ENCODE measurements at regions not wholly inside any gene's neighbourhood (a gene's known extent, or its start where the extent isn't known, plus 50 kb on each side); places are given as distances from the start of the nearest gene placed in this dataset.

DNA sequence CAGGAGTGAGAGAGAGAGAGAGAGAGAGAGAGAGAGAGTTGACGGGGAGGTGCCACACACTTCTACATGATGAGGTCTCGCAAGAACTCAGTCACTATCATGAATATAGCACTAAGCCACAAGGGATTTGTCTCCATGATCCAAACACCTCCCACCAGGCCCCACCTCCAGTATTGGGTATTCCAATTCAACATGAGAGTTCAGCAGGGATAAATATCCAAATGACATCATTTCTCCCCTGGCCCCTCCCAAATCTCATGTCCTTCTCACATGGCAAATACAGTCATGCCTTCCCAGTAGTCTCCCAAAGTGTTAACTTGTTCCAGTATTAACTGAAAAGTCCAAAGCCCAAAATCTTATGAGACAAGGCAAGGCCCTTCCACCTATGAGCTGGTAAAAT is 330.7 kb downstream of the CDH26 start:
- ATAC-seq, result no peak

DNA sequence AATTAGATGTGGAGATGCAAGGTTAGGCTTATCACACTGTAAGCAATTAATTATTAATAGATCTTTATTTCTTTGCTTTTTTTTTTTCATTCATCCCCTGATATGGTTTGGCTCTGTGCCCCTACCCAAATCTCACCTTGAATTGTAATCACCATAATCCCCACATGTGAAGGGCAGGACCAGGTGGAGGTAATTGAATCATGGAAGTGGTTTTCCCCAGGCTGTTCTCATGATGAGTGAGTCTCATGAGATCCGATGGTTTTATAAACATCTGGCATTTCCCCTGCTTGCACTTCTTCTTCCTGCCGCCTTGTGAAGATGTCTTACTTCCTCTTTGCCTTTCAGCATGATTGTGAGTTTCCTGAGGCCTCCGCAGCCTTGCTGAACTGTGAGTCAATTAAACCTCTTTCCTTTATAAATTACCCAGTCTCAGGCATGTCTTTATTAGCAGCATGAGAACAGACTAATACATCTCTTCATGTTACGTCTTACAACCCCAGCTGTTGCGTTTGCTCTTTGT is 333.8 kb downstream of the CDH26 start:
- ATAC-seq, result no peak

DNA sequence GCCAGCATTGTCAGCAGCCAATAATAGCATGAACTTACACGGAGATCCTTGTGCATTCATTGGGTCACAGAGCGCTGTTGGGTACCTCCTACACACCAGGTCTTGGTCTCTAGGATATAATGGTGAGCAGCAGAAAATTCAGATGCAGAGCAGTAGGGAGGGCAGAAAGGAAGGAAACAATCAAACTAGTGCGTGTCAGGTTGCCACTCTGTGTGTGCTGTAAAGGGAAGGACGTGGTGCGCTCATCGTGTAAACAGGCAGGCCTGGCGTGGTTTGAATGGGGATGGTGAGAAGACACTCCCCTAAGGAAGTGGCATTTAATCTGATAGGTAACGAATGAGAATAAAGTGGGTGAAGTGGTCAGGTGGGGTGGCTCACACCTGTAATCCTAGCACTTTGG is 336.4 kb downstream of the CDH26 start:
- no peak for ATAC-seq

DNA sequence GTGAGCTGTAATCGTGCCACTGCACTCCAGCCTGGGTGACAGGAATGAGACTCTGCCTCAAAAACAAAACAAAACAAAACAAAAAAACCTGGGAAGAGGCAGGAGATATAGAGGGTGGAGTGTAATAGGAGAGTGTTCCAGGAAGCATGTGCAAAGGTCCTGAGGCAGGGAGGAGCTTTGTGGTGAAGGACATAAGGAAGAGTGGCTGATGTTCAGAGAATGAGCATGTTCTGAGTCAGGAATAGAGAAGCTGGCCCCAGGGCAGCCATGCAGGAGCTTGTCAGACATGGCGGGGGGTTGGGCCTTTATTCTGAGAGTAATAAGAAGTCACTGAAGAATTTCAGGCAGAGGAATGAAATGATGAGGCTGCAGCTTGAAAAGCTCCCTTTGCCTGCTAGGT is 337.0 kb downstream of the CDH26 start:
- no peak for ATAC-seq

DNA sequence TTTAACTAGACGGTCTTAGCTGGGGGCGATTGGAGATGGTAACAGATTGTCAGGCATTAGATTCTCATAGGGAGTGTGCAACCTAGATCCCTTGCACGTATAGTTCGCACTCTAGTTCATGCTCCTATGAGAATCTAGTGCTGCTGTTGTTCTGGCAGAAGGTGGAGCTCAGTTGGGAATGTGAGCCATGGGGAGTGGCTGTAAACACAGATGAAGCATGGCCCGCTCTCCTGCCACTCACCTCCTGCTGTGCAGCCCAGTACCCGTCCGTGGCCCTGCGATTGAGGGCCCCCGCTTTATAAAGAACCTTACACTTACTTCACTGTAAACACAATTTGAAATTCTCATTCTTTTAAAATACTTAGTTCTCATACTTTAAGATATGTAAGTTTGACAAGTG is 339.4 kb downstream of the CDH26 start:
- ATAC-seq, result no peak

DNA sequence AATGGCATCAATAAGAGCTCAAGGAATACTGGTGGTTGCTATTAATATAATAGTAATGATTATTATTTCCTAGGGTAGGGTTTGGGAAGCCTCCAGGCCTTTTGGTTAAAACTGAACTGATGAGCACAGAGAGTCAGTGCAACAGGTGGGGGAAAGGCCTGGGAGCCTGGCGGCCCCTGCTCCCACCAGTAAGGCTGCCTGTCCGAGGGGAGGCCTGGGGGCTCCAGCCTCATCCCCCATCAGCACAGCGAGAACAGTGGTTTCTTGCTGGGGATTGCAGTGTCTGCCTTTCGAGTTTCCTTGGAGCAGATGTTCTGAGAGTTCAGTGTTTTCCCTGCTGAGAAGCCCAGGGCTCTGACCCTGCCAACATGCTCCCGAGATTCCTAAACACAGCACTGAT is 340.4 kb downstream of the CDH26 start:
- no peak for ATAC-seq

DNA sequence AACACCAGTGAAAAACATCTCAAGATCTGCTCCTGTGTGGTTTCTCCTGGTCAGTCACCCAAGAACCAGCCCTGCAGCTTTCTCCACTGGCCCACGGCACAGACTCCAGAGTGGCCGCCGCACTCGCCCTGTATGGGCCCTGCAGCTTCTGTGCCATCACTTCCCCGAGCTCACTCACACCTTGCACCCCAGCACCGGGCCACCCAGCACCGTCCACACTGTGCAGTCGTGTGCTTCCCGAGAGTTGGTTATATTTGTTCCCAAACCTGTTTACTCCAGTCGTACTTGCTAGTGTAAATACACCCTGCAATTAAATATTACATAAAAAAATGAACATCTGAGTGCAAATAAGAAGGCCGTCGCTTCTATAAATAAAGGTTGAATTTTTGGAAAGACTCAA is 341.7 kb downstream of the CDH26 start:
- no peak for ATAC-seq

DNA sequence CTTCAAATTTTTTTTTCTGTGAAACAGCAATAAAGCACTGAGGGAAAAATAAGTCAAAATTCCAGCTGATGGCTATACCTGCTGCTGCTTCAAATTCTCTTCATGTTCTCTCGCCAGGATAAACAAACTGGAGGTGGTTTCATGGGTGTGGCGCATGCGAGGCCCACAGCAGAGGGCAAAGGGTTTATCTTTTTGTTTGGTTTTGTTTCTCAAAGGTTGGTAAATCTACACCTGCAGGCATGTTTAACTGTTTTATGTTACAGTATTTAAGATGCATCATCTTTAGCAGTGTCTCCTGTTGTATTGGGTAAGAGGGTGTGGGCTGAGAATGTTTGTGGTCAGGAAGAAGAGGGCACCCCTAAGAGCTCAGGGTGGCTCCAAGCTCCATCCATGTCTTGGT is 342.2 kb downstream of the CDH26 start:
- ATAC-seq, result no peak

DNA sequence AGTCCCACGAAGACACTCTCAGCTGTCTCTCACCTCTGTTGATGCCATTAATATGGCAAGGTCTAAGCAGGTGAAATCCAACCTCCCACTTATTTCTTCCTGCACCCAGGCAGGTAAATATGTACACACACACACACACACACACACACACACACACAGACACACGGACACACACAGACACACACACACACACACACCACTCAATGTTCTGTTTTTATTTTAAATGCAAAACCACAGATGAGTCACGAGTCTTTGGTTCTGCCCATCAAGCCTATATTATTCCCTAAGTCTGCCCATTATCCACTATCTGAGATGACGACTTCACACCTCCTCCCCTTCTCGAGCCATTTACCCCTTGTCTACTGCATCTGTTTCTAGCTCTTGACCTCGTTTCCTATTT is 344.7 kb downstream of the CDH26 start:
- ATAC-seq, result no peak

DNA sequence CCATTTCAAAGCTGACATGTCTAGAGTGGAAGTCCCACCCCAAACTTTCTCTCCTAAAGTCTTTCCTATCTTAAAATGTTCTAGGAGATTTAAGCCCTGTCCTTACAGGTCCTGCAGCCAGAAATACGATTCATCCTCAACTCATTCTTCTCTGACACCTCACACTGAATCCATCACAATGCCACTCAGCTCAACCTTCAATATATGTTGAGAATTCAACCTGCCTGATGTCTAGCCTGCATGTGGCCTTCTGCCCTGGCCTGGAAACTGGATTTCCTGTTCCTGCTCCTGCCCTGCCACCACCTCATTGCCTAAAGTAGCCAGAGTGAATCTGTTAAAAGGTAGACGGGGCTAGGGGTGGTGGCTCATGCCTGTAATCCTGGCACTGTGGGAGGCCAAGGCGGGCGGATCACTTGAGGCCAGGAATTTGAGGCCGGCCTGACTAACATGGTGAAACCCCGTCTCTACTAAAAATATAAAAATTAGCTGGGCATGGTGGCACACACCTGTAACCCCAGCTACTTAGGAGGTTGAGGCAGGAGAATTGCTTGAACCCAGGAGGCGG is 345.9 kb downstream of the CDH26 start:
- ATAC-seq, result no peak

DNA sequence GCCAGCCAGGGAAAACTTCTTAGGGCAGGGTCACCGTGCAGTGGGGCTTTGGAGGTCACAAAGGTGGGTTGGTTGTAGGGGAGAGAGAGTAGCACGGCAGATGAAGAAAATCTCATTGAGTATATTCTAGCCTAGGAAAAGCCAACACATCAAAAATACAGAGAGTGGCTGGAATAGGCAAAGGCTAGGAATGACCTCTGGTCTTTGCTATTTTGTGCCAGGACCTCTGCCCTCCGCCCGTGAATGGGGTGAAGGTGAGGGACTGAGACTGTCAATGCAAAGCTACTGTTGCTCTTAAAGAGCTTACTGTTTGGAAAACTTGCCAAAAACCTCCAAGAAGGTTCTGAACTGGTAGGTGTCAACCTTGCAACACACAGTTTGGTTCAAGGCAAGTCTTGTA is 346.7 kb downstream of the CDH26 start:
- no peak for ATAC-seq

DNA sequence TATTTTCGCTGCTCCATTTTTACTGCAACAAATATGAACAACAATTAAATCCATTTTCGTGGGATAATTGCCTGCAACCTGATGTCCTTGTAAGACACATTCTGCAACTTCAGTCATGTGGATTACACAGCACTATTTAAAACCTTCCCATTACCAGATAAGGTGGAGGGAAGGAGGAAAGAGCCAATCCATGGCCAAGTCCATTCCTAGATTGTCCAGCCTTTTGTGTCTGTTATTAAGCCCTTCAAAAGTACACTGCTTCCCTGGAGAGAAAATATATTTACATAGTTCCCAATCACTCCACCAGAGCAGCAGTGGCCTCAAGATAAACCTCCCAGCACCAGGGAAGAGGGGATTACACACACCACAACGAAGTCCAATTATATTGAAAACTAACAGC is 347.9 kb downstream of the CDH26 start:
- no peak for ATAC-seq

DNA sequence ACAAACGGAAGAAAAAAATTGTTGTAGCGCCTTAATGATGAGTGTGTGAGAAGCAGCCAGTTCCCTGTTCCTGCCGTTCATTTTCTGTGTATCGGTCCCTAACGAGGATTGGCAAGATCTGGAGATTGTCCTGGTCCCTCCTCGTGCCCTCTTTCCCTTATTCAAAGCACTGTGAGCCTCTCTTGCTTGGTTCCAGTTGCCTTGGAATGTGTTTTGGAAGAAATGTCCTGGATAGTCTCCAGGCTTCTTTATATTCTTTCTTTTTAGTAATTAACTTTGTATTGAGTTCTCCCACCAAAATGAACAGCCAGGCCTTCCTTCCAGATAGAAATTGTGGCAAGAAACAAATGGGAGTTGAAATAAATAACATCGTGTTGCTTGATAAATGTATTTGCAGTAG is 348.3 kb downstream of the CDH26 start:
- ATAC-seq, result no peak

DNA sequence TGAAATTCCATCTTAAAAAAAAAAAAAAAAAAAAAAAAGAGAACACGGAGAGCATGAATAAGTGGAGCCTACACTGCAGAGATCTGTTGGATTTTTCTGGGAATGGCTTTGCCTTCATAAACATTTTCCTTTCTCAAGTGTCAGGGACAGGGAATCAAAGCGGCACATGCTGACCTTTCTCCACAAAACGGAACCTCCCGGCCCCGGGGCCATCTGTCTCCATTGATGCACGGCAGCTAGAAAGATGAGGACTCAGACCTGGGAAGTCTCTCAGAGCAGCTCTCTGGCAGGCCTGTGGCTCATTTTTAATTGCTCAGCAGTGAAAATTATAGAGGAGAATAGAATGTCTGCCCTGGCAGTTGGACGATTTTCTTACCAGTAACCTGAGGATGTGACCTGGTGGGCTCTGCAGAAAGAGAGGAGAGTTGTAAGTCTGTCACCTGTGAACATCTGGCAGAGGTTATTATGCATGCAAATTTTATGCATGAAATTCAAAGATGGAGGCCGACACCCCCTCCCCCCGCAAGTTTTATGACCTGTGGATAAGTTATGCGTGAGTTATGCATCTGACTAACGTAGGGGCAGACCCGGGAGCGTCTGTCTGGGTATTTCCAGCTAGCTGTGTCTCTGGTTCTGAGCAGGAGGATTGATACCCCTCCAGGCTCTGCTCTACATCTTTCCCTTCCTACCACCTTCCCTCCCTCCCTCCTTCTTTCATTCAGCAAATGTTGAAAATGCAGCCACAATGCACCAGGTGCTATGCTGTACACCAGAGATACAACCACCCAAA is 352.5 kb downstream of the CDH26 start:
- no peak for ATAC-seq

DNA sequence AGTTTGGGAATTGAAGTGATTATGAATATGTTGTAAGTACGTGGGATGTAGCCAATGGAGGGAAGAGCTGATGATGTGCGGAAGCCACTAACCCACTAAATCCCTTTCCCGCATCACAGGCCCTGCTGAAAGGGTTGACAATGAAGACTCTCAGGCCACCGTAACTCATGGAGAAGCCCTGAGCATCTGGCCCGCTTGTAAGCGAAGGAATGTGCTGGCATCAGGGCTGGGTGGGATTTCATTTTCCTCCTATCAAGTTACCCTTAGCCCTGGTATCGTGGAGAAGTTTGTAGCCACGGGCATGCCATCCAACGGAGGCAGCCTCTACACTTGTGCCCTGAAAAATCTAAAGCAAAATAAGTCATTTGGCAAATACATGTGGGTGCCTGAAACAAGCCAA is 355.0 kb downstream of the CDH26 start:
- ATAC-seq, result no peak

DNA sequence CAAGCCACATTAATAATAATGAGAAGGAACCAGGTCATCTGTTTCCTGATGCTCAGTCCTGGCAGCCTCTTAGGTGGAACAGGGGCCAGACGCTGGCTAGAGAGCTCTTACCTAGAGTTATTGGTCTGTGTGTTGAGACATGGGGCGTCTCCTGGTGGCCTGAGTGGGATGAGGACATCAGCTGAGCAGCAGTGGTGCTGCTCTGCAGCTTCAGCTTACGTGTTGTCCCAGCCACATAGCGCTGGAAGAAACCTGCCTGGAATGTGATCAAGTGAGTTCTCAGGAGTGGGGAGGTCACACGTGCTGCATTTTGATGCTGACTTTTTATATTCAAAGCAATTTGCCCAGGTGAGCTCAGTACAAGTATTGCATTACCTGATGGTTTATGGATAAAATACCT is 355.4 kb downstream of the CDH26 start:
- ATAC-seq, result no peak

DNA sequence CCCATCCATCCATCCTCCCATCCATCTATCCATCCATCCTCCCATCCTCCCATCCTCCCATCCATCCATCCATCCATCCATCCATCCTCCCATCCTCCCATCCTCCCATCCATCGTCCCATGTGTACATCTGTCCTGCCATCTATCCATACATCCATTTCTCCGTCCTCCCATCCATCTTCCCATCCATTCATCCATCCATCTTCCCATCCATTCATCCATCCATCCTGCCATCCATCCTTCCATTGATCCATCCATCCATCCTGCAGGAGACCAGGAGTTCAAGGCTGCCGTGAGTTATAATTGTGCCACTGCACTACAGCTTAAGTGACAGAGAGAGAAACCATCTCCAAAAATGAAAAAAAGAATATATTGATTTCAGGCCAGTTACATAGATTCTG is 356.5 kb downstream of the CDH26 start:
- no peak for ATAC-seq

DNA sequence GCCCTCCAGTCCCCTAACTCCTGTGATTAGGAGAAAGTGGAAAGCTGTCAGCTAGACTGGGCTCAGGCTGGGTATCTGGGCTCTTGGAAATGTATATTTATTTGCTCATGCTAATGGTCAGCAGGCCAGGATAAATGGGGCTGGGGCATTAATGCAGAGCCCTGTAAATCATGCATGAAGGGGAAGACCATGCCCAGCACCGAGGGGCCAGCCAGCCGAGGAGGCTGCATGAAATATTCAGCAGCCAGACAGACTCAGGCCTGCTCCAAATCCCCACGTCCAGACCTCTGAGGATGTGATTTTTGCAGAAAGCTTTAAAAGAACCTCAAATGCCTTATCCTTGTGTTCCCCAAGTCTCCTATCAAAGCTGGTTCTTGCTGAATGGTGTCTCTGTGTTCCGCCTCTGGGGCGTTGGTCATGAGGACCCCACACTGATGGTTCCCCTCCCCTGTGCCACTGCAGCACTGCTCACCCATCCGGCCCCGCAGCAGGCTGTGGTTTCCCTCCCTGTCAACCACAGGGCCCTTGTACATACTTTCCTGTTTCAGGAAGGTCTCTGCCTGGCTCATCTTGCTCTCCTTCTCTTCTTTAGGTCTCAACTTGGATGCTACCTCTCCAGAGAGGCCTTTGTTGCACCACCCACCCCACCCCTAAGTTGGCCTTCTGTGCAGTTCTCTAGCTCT is 358.4 kb downstream of the CDH26 start:
- no peak for ATAC-seq

DNA sequence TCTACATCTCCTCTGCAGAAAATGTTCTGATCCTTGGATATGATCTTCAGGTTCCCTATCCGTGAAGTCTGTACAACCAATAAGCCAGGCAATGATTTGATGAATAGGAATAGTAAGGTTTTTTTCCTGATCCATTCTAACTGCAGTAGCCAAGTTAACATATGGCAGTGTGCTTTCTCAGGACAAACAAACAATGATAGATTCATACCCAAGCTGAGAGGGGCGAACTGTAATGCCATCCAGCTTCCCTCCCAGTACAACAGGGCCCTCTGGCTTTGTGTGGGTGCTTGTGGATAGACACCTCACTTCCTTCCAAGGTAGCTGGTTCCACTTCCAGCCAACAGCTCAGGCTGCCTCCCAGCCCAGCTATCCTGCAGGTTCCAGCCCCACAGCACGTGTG is 359.2 kb downstream of the CDH26 start:
- no peak for ATAC-seq

DNA sequence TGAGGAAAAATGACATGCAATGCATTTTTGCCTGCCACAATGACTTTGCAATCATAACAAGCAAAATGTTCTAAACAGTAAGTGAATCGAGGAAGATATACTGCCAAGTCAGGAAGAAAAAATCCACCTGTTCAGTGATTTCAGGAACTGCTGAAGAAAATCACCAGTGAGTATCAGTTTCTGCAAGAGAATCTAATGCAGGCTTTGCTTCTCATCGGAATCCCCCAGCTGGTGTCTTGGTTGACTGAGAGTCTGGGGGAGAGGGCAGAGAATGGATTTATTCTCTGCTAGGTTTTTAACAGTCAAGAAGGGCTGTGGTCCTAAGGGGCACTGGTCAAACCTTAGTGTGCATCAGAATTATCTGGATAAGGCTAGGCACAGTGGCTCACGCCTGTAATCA is 363.4 kb downstream of the CDH26 start:
- no peak for ATAC-seq

DNA sequence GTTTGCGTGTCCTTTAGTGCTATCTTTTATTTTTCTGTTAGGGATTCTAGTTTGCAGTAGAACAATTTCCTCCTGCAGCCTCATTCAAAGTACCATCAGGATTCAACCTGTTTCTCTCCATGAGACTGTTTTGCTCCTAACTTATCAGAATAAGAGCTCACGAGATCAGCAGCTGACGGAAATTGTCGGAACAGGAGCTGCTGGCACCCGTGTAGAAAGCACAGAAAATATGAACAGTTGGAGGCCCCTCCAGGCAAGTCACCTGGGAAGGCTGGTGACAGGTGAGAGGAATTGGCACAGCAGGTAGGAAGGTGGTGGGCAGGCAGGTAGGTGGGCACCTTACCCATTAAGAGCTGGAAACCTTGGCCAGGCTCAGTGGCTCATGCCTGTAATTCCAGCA is 368.6 kb downstream of the CDH26 start:
- ATAC-seq, result no peak

DNA sequence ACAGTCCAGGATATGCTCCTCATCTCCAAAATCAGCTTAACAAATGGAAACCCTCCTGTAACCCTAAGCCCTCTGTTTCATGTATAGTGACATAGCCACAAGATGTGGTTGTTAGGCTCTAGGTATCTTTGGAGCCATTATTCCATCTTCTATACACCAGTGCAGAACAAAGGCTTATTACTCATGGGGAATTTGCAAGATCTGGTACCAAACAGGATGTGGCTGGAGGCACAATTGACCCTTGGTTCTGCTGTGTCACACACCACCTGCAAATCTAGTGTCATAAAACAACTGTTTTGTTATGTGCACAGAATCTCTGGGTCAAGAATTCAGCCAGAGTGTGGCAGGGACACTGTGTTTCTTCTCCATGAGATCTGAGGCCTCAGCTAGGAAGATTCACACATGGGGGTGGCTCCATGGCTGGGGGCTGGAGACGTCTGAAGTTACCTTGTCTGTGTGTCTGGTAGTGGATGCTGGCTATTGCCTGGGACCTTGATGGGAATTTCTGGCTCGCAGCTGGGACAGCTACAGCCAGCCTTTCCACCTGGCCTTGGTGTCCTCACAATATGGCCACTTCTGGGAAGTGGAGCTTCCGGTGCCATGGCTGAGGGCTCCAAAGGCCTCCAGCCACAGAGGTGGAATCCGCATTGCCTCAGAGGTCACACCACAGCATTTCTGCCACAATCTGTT is 369.9 kb downstream of the CDH26 start:
- ATAC-seq, result no peak

DNA sequence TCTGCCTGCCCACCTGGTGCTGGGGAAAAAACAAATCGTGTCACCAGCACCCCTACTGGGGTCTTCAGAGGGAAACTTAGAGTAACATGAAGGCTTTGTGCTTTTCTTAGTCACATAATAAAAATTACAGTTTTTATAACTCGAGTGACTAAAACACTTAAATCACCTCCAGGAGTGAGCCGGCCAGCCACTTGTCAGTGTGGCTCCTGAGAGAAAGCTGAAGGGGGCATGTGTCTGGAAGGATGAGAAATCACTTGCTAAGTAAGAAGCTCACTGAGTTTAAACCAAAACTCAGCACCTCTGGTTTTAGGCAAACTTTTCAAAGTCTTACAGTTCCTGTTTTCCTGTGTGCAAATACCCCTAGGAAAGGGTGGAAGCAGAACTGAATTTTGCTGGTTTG is 372.2 kb downstream of the CDH26 start:
- no peak for ATAC-seq
